ENCODE measurements at regions not wholly inside any gene's neighbourhood (a gene's known extent, or its start where the extent isn't known, plus 50 kb on each side); places are given as distances from the start of the nearest gene placed in this dataset.

DNA sequence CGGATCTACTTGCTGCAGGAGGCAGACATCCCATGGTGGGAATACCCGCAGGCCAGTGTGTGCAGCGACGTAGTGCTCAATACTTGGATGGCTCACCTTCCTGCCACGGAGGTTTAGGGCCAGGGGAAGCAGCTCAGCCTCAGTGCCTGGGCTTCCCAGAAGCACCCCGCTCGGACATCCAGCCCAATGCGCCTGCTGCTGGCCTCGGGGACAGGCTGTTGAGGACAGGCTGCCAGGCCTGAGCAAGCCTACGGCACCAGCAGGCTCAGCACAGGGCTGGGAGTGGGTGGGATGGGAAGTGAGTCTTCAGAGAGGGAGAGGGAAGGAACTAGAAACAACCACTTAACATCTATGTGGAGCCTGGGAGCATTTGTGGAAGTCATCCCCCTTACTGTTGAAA, 441.3 kb upstream of the MGMT start:
- no peak overlapping the region for H3K4me2 ChIP-seq
- no peak overlapping the region for H2AFZ ChIP-seq
- WGBS (ENCODE audit: low lambda C conversion rate, missing lambda C conversion rate): 82% methylated on average over 9 of the region's 10 CpGs

GRCh38 chr10:129027906-129028305, 439.1 kb upstream of the MGMT start:
- Histone ChIP-seq H3K79me2 (no peaks in the 10 kb centered on the region), H4K20me1 (ENCODE audit: insufficient read depth, poor library complexity, severe bottlenecking) (no peaks in the 10 kb centered on the region), H3K4me3 (no peak overlapping the region), H3K36me3 (replicated peaks; ENCODE audit: insufficient read depth, low read depth) (no peaks in the 10 kb centered on the region), H2AFZ (no peak overlapping the region), H3K4me1 (ENCODE audit: insufficient read depth) (no peaks in the 10 kb centered on the region), H3K9me3 (ENCODE audit: low read depth) (no peaks in the 10 kb centered on the region), H3K4me2 (no peak overlapping the region), H3K27me3 (peaks cover 25% of the 10 kb centered on the region), H3K9me2 (replicated peaks; ENCODE audit: insufficient read depth) (no peaks in the 10 kb centered on the region), H3K27ac (no peak overlapping the region)
- no peak for TF ChIP-seq EZH2phosphoT487 (IDR thresholded peaks at IDR 0.05; ENCODE audit: low read depth, severe bottlenecking, unreplicated experiment)
- DNase-seq (ENCODE audit: low spot score): no peak
- 65% methylated on average over 5 of the region's 5 CpGs for WGBS (ENCODE audit: low lambda C conversion rate, missing lambda C conversion rate)

More for the DNA sequence above, 441.3 kb upstream of the MGMT start:
- no peaks in the 10 kb centered on the region for H3K79me2 ChIP-seq
- no peaks in the 10 kb centered on the region for H3K36me3 ChIP-seq (replicated peaks; ENCODE audit: insufficient read depth, low read depth)
- H3K9me3 ChIP-seq (ENCODE audit: low read depth): no peaks in the 10 kb centered on the region
- peaks cover 18% of the 10 kb centered on the region for H3K27me3 ChIP-seq
- no peak for DNase-seq (ENCODE audit: low spot score)
- no peak for TF ChIP-seq EZH2phosphoT487 (IDR thresholded peaks at IDR 0.05; ENCODE audit: low read depth, severe bottlenecking, unreplicated experiment)
- TF ChIP-seq CTCF (IDR thresholded peaks at IDR 0.05; ENCODE audit: poor library complexity): no peak
- TF ChIP-seq EZH2 (IDR thresholded peaks at IDR 0.05; ENCODE audit: borderline replicate concordance): no peak
- no peaks in the 10 kb centered on the region for H4K20me1 ChIP-seq (ENCODE audit: insufficient read depth, poor library complexity, severe bottlenecking)
- H3K4me3 ChIP-seq: no peak overlapping the region
- H3K4me1 ChIP-seq (ENCODE audit: insufficient read depth): peaks cover 9% of the 10 kb centered on the region
- no peaks in the 10 kb centered on the region for H3K9me2 ChIP-seq (replicated peaks; ENCODE audit: insufficient read depth)
- no peak overlapping the region for H3K27ac ChIP-seq

- Histone ChIP-seq H3K4me1 (ENCODE audit: insufficient read depth) (no peaks in the 10 kb centered on the region), H3K4me3 (no peak overlapping the region), H3K27me3 (peaks cover 31% of the 10 kb centered on the region), H3K36me3 (replicated peaks; ENCODE audit: insufficient read depth, low read depth) (no peaks in the 10 kb centered on the region), H3K4me2 (no peak overlapping the region), H3K27ac (no peak overlapping the region), H3K9me2 (replicated peaks; ENCODE audit: insufficient read depth) (no peaks in the 10 kb centered on the region), H3K9me3 (ENCODE audit: low read depth) (no peaks in the 10 kb centered on the region), H4K20me1 (ENCODE audit: insufficient read depth, poor library complexity, severe bottlenecking) (no peaks in the 10 kb centered on the region), H2AFZ (no peak overlapping the region), H3K79me2 (no peaks in the 10 kb centered on the region)
- WGBS (ENCODE audit: low lambda C conversion rate, missing lambda C conversion rate): 91% methylated on average over 7 of the region's 7 CpGs
- no peak for DNase-seq (ENCODE audit: low spot score)
- TF ChIP-seq EZH2 (IDR thresholded peaks at IDR 0.05; ENCODE audit: borderline replicate concordance): no peak
- TF ChIP-seq EZH2phosphoT487 (IDR thresholded peaks at IDR 0.05; ENCODE audit: low read depth, severe bottlenecking, unreplicated experiment): no peak
- TF ChIP-seq CTCF (IDR thresholded peaks at IDR 0.05; ENCODE audit: poor library complexity): no peak
Measured at GRCh38 chr10:129028451-129028850, 438.6 kb upstream of the MGMT start.

DNA sequence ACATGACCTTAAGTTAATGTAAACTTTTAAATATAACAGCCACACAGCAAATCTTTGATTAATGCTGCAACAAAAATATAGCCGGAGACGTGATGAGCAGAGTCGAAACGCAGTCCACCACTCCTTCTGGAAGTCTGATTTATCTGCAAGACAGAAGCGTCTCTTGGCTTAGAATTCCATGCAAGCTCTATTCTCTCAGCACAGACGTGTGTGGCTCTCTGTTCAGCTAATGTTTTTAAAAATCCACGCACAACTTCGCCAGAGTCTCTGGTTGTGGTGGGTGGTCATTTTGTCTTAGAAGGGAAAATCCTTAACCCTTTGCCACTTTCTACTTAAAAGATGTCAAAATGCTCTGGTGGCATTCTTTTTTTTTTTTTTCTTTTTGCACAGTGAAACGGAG, 438.0 kb upstream of the MGMT start:
- Histone ChIP-seq H4K20me1 (ENCODE audit: insufficient read depth, poor library complexity, severe bottlenecking) (no peaks in the 10 kb centered on the region), H3K79me2 (no peaks in the 10 kb centered on the region), H3K27me3 (peaks cover 34% of the 10 kb centered on the region), H3K4me1 (ENCODE audit: insufficient read depth) (no peaks in the 10 kb centered on the region), H3K9me2 (replicated peaks; ENCODE audit: insufficient read depth) (no peaks in the 10 kb centered on the region), H2AFZ (no peak overlapping the region), H3K36me3 (replicated peaks; ENCODE audit: insufficient read depth, low read depth) (no peaks in the 10 kb centered on the region), H3K27ac (no peak overlapping the region), H3K4me2 (no peak overlapping the region), H3K9me3 (ENCODE audit: low read depth) (no peaks in the 10 kb centered on the region), H3K4me3 (no peak overlapping the region)
- DNase-seq (ENCODE audit: low spot score): no peak
- TF ChIP-seq EZH2phosphoT487 (IDR thresholded peaks at IDR 0.05; ENCODE audit: low read depth, severe bottlenecking, unreplicated experiment): no peak
- no peak for TF ChIP-seq CTCF (IDR thresholded peaks at IDR 0.05; ENCODE audit: poor library complexity)
- TF ChIP-seq EZH2 (IDR thresholded peaks at IDR 0.05; ENCODE audit: borderline replicate concordance): no peak
- WGBS (ENCODE audit: low lambda C conversion rate, missing lambda C conversion rate): 62% methylated on average over 9 of the region's 9 CpGs
